Mesothelial cell of epicardium (in vitro differentiated cells): ENCODE measurements at regions not wholly inside any gene's neighbourhood (a gene's known extent, or its start where the extent isn't known, plus 50 kb on each side); places are given as distances from the start of the nearest gene placed in this dataset.
A peak's percentile ranks its signal among the peaks of the same experiment; 100 is the strongest.

Experiments used
- DNase-seq, 2 experiments: peaks; one replicate each; pipeline ENCODE4 v3.0.0; 2021; ENCODE audit warnings: low spot score in 2 of 2; ENCODE audit not compliant: unreplicated experiment in 2 of 2
- H3K27ac Mint-ChIP-seq: 2 replicates; pipeline ENCODE4 v1.8.0; 2021; ENCODE audit warnings: mixed read lengths
- H3K27me3 Mint-ChIP-seq: 2 replicates; pipeline ENCODE4 v1.8.0; 2021; ENCODE audit warnings: low read depth, mixed read lengths
- H3K36me3 Mint-ChIP-seq: 2 replicates; pipeline ENCODE4 v1.8.0; 2021; ENCODE audit warnings: mixed read lengths
- H3K4me1 Mint-ChIP-seq: 2 replicates; pipeline ENCODE4 v1.8.0; 2021; ENCODE audit warnings: mixed read lengths
- H3K4me3 Mint-ChIP-seq: 2 replicates; pipeline ENCODE4 v1.8.0; 2021; ENCODE audit warnings: mild to moderate bottlenecking, moderate library complexity, mixed read lengths
- H3K9me3 Mint-ChIP-seq: 2 replicates; pipeline ENCODE4 v1.8.0; 2021; ENCODE audit warnings: mixed read lengths
- CTCF ChIP-seq: fragments of 200-600 bp; sonication (generic); IDR thresholded peaks from one replicate; pipeline ENCODE4 v1.5.0; 2021; ENCODE audit warnings: antibody characterized with exemption; ENCODE audit not compliant: unreplicated experiment

GRCh38 chr11:29353833-29354232 is 663.0 kb downstream of the KCNA4 start:
- no peak for TF ChIP-seq CTCF
- Mint-ChIP-seq H3K4me3 (no peak overlapping the region), H3K27me3 (peaks cover 12% of the 10 kb centered on the region), H3K4me1 (peaks cover 15% of the 10 kb centered on the region), H3K36me3 (no peaks in the 10 kb centered on the region), H3K9me3 (no peaks in the 10 kb centered on the region), H3K27ac (no peak overlapping the region)
- no peak for DNase-seq

- Mint-ChIP-seq H3K27ac (no peak overlapping the region), H3K27me3 (no peaks in the 10 kb centered on the region), H3K36me3 (no peaks in the 10 kb centered on the region), H3K9me3 (no peaks in the 10 kb centered on the region), H3K4me1 (peaks cover 15% of the 10 kb centered on the region), H3K4me3 (no peak overlapping the region)
- TF ChIP-seq CTCF = no peak
- DNase-seq = no peak
Measured at GRCh38 chr11:29352273-29352795, 664.5 kb downstream of the KCNA4 start.

GRCh38 chr11:29351301-29351873 is 665.4 kb downstream of the KCNA4 start:
- Mint-ChIP-seq H3K4me3 (no peak overlapping the region), H3K4me1 (peaks cover 15% of the 10 kb centered on the region), H3K9me3 (no peaks in the 10 kb centered on the region), H3K27ac (no peak overlapping the region), H3K27me3 (no peaks in the 10 kb centered on the region), H3K36me3 (no peaks in the 10 kb centered on the region)
- no peak for TF ChIP-seq CTCF
- DNase-seq = no peak

- DNase-seq = peak; percentile 28 to 71
- no peak overlapping the region for H3K4me3 Mint-ChIP-seq
- H3K36me3 Mint-ChIP-seq = no peaks in the 10 kb centered on the region
- H3K9me3 Mint-ChIP-seq = no peaks in the 10 kb centered on the region
- peaks cover 3% of the 10 kb centered on the region for H3K27me3 Mint-ChIP-seq
- no peaks in the 10 kb centered on the region for H3K4me1 Mint-ChIP-seq
- H3K27ac Mint-ChIP-seq = no peak overlapping the region
- TF ChIP-seq CTCF = peak; percentile 77
Measured at GRCh38 chr11:29343465-29344333, 673.1 kb downstream of the KCNA4 start.

- Mint-ChIP-seq H3K36me3 (no peaks in the 10 kb centered on the region), H3K9me3 (peaks cover 9% of the 10 kb centered on the region), H3K27me3 (peaks cover 5% of the 10 kb centered on the region), H3K4me3 (no peak overlapping the region), H3K27ac (no peak overlapping the region), H3K4me1 (peaks cover 7% of the 10 kb centered on the region)
- DNase-seq = no peak
- no peak for TF ChIP-seq CTCF
Measured at GRCh38 chr11:29336727-29337575, 679.9 kb downstream of the KCNA4 start.
